CD14-positive monocyte (primary cell): ENCODE measurements at regions not wholly inside any gene's neighbourhood (a gene's known extent, or its start where the extent isn't known, plus 50 kb on each side); places are given as distances from the start of the nearest gene placed in this dataset.

Source experiments
- DNase-seq, 3 donors: peaks; one replicate each; pipeline ENCODE4 v3.0.0-alpha.2; 2011 to 2022
- H2AFZ ChIP-seq: 2 replicates; pipeline ENCODE4 v1.6.0; 2012; ENCODE audit warnings: mild to moderate bottlenecking, low read depth, low read length, inconsistent platforms; ENCODE audit not compliant: insufficient read depth, poor library complexity, severe bottlenecking
- H3K27ac ChIP-seq, 2 donors: 1 replicate in 1 of 2; 2 replicates in 1 of 2; pipeline ENCODE4 v1.5.1; 2012 to 2013; ENCODE audit warnings: low read length in 2 of 2, control low read depth in 1 of 2, inconsistent platforms in 1 of 2, low read depth in 1 of 2, mild to moderate bottlenecking in 1 of 2
- H3K27me3 ChIP-seq, 2 donors: one replicate each; pipeline versions ENCODE4 v1.6.0 to v1.6.1; 2011 to 2013; ENCODE audit warnings: low read length in 2 of 2; ENCODE audit not compliant: control insufficient read depth in 2 of 2, insufficient read depth in 2 of 2
- H3K36me3 ChIP-seq, 2 donors: replicated peaks in 1 of 2; 1 replicate in 1 of 2; 2 replicates in 1 of 2; pipeline versions ENCODE4 v1.5.1 to v1.6.1; 2012 to 2013; ENCODE audit warnings: low read length in 2 of 2, control low read depth in 1 of 2, inconsistent platforms in 1 of 2, mild to moderate bottlenecking in 1 of 2; ENCODE audit not compliant: insufficient read depth in 2 of 2, control insufficient read depth in 1 of 2
- H3K4me1 ChIP-seq, 2 donors: 1 replicate in 1 of 2; 2 replicates in 1 of 2; pipeline versions ENCODE4 v1.5.1 to v1.6.1; 2012 to 2013; ENCODE audit warnings: low read length in 2 of 2, control low read depth in 1 of 2, inconsistent platforms in 1 of 2, mild to moderate bottlenecking in 1 of 2, moderate library complexity in 1 of 2; ENCODE audit not compliant: insufficient read depth in 2 of 2, control insufficient read depth in 1 of 2
- H3K4me2 ChIP-seq: replicated peaks from 2 replicates; pipeline ENCODE3; 2012; ENCODE audit warnings: low read length, moderate library complexity, mild to moderate bottlenecking; ENCODE audit not compliant: poor library complexity, severe bottlenecking; ENCODE audit errors: extremely low read depth
- H3K4me3 ChIP-seq, 3 experiments: fragments of 200-600 bp in 1 of 3; sonication (generic) in 1 of 3; replicated peaks in 1 of 3; 1 replicate in 2 of 3; 2 replicates in 1 of 3; pipeline ENCODE4 v1.5.1; 2011 to 2013; ENCODE audit warnings: low read length in 3 of 3, mild to moderate bottlenecking in 3 of 3, control low read depth in 2 of 3, low read depth in 2 of 3, inconsistent platforms in 1 of 3, moderate library complexity in 1 of 3
- H3K79me2 ChIP-seq: 2 replicates; pipeline ENCODE4 v1.6.0; 2012; ENCODE audit warnings: mild to moderate bottlenecking, control low read depth, inconsistent platforms, low read length, moderate library complexity; ENCODE audit not compliant: insufficient read depth
- H3K9ac ChIP-seq: 2 replicates; pipeline ENCODE4 v1.6.0; 2017; ENCODE audit warnings: low read length, mild to moderate bottlenecking; ENCODE audit not compliant: insufficient read depth, poor library complexity, severe bottlenecking
- H3K9me3 ChIP-seq, 2 donors: replicated peaks in 1 of 2; 1 replicate in 1 of 2; 2 replicates in 1 of 2; pipeline versions ENCODE4 v1.5.1 to v1.6.1; 2012 to 2013; ENCODE audit warnings: low read length in 2 of 2, control low read depth in 1 of 2; ENCODE audit not compliant: control insufficient read depth in 1 of 2, insufficient read depth in 1 of 2
- H4K20me1 ChIP-seq: 2 replicates; pipeline ENCODE4 v1.6.0; 2012; ENCODE audit warnings: mild to moderate bottlenecking, low read length, control low read depth, moderate library complexity; ENCODE audit not compliant: insufficient read depth
- H3K27ac Mint-ChIP-seq, 7 donors: one replicate each; pipeline ENCODE4 v1.8.0; 2020; ENCODE audit warnings: mild to moderate bottlenecking in 7 of 7, mixed read lengths in 7 of 7, moderate library complexity in 6 of 7, inconsistent platforms in 2 of 7
- H3K27me3 Mint-ChIP-seq, 3 donors: one replicate each; pipeline ENCODE4 v1.8.0; 2021 to 2022; ENCODE audit warnings: low read depth in 3 of 3, mild to moderate bottlenecking in 3 of 3, mixed read lengths in 3 of 3, moderate library complexity in 3 of 3, inconsistent platforms in 1 of 3
- H3K36me3 Mint-ChIP-seq, 2 donors: one replicate each; pipeline ENCODE4 v1.8.0; 2020; ENCODE audit warnings: mixed read lengths in 2 of 2, inconsistent platforms in 1 of 2, mild to moderate bottlenecking in 1 of 2
- H3K4me1 Mint-ChIP-seq: one replicate; pipeline ENCODE4 v1.8.0; 2020; ENCODE audit warnings: mild to moderate bottlenecking, mixed read lengths
- H3K4me3 Mint-ChIP-seq, 2 donors: one replicate each; pipeline ENCODE4 v1.8.0; 2020; ENCODE audit warnings: mild to moderate bottlenecking in 2 of 2, mixed read lengths in 2 of 2, moderate library complexity in 1 of 2
- H3K9me3 Mint-ChIP-seq, 7 donors: one replicate each; pipeline ENCODE4 v1.8.0; 2020 to 2022; ENCODE audit warnings: mixed read lengths in 7 of 7, mild to moderate bottlenecking in 6 of 7, moderate library complexity in 6 of 7, inconsistent platforms in 2 of 7
- WGBS: methylation state at CpG from one replicate; pipeline ENCODE4 v1.1.5; 2013; ENCODE audit warnings: missing lambda C conversion rate; ENCODE audit not compliant: insufficient coverage; 5-methylcytosine and 5-hydroxymethylcytosine counted together
- intact Hi-C, 2 donors: fragments of 100-400 bp; cut with micrococcal nuclease; formaldehyde crosslinking; loops; one replicate each; pipeline versions ENCODE4 v1.15.0 to v1.15.1; 2023
- TF ChIP-seq, protein P1 (sequence below): fragments of 200-600 bp; IDR thresholded peaks from one replicate; pipeline ENCODE4 v1.8.0; 2022; ENCODE audit warnings: antibody characterized with exemption, mild to moderate bottlenecking

GRCh38 chr15:94889153-94889552 is 657.8 kb downstream of the MCTP2 start:
- Mint-ChIP-seq H3K9me3 (peaks cover 0 to 5% (median 0%) of the 10 kb centered on the region in 7 donors), H3K4me3 (no peak overlapping the region), H3K27me3 (peaks cover 0 to 2% (median 0%) of the 10 kb centered on the region in 3 donors), H3K27ac (no peak overlapping the region), H3K4me1 (no peaks in the 10 kb centered on the region), H3K36me3 (no peaks in the 10 kb centered on the region)
- no peak for DNase-seq
- TF ChIP-seq, protein P1, sequence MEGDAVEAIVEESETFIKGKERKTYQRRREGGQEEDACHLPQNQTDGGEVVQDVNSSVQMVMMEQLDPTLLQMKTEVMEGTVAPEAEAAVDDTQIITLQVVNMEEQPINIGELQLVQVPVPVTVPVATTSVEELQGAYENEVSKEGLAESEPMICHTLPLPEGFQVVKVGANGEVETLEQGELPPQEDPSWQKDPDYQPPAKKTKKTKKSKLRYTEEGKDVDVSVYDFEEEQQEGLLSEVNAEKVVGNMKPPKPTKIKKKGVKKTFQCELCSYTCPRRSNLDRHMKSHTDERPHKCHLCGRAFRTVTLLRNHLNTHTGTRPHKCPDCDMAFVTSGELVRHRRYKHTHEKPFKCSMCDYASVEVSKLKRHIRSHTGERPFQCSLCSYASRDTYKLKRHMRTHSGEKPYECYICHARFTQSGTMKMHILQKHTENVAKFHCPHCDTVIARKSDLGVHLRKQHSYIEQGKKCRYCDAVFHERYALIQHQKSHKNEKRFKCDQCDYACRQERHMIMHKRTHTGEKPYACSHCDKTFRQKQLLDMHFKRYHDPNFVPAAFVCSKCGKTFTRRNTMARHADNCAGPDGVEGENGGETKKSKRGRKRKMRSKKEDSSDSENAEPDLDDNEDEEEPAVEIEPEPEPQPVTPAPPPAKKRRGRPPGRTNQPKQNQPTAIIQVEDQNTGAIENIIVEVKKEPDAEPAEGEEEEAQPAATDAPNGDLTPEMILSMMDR = no peak
- no peak overlapping the region for H3K4me3 ChIP-seq
- no peak overlapping the region for H3K4me2 ChIP-seq
- no peaks in the 10 kb centered on the region for H3K4me1 ChIP-seq
- whole genome bisulfite sequencing = no CpG with 5 or more reads among the region's 5 CpGs
- H3K9me3 ChIP-seq = no peaks in the 10 kb centered on the region
- no peak overlapping the region for H3K27ac ChIP-seq
- H3K79me2 ChIP-seq = no peaks in the 10 kb centered on the region
- H2AFZ ChIP-seq = no peak overlapping the region
- H3K27me3 ChIP-seq = no peaks in the 10 kb centered on the region
- H3K9ac ChIP-seq = no peak overlapping the region
- no peaks in the 10 kb centered on the region for H4K20me1 ChIP-seq
- intact Hi-C loops = no loop called here
- no peaks in the 10 kb centered on the region for H3K36me3 ChIP-seq

DNA sequence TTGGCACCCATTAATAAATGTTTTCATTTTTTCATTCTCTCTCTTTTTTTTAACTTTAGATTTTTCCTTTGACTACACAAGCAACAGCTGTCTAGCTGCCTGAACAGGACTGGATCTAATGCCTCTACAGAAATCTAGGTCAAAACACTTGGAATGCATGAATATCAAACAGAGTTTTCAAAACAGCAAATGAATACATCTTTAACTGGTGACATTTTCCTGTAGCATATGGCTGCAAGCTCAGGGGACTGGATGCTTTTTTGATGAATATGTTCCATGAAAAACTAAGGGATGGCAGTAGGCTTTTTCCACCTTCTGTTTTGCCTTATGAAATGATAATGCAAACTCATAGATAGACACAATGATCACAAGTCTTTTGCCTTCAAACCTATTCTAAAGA is 661.7 kb downstream of the MCTP2 start:
- H2AFZ ChIP-seq = no peak overlapping the region
- no peak overlapping the region for H3K9ac ChIP-seq
- Mint-ChIP-seq H3K36me3 (no peaks in the 10 kb centered on the region), H3K9me3 (peaks cover 0 to 7% (median 2%) of the 10 kb centered on the region in 7 donors), H3K4me1 (no peaks in the 10 kb centered on the region), H3K4me3 (no peak overlapping the region), H3K27ac (no peak overlapping the region), H3K27me3 (peaks cover 0 to 3% (median 0%) of the 10 kb centered on the region in 3 donors)
- TF ChIP-seq, protein P1 = no peak
- intact Hi-C loops = no loop called here
- no peak overlapping the region for H3K4me2 ChIP-seq
- no peak for DNase-seq
- no peak overlapping the region for H3K4me3 ChIP-seq
- no peaks in the 10 kb centered on the region for H3K4me1 ChIP-seq
- H3K27ac ChIP-seq = no peak overlapping the region
- no peaks in the 10 kb centered on the region for H4K20me1 ChIP-seq
- H3K27me3 ChIP-seq = no peaks in the 10 kb centered on the region
- H3K36me3 ChIP-seq = no peaks in the 10 kb centered on the region
- no peaks in the 10 kb centered on the region for H3K9me3 ChIP-seq
- H3K79me2 ChIP-seq = no peaks in the 10 kb centered on the region
